Sigmoid colon (tissue), 4 donors: ENCODE measurements at regions not wholly inside any gene's neighbourhood (a gene's known extent, or its start where the extent isn't known, plus 50 kb on each side); places are given as distances from the start of the nearest gene placed in this dataset.

Experiments used
- EP300 ChIP-seq, 4 donors: sonication (generic); formaldehyde crosslinking; IDR thresholded peaks; one replicate each; pipeline ENCODE4 v1.6.1; 2017; ENCODE audit warnings: antibody characterized with exemption in 4 of 4
- POLR2A ChIP-seq, 2 donors: fragments of 450-650 bp; IDR thresholded peaks; one replicate each; pipeline ENCODE4 v1.6.1; 2016; ENCODE audit warnings: antibody characterized with exemption in 2 of 2, mild to moderate bottlenecking in 2 of 2, moderate library complexity in 2 of 2

DNA sequence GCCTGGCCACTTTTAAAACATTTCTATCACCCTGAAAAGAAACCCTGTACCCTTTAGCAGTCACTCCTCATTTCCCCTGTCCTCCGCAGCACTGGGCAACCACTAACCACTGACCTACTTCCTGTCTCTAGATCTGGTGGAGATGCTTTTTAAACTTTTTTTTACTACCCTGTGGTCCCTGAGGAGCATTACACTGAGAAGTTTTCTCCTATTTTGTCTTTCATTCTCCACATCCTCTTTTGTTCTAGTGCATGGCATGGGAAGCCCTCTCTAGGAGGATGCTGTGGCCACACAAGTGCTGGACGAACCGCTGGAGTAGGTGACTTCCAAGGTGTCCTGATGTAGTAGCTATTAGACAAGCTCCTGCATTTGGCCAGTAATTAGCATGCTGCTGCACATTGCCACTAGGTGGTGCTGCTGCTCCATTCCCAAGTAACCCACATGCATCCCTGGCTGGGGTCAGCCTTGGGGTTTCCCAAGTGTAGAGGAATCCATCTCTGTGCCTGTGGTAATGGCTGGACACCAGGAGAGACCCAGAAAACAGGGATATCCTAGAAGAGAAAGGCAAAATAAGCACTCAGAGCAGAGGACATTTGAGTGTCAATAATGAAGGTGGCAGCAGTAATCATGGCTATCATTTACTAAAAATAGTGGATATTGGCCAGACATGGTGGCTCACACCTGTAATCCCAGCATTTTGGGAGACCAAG, 143.8 kb upstream of the CRHR1 start:
- TF ChIP-seq POLR2A (IDR thresholded peaks at IDR 0.05), result no peak
- TF ChIP-seq EP300 (IDR thresholded peaks at IDR 0.05), result no peak
